HG02885 (cell line): ENCODE measurements at regions not wholly inside any gene's neighbourhood (a gene's known extent, or its start where the extent isn't known, plus 50 kb on each side); places are given as distances from the start of the nearest gene placed in this dataset.
A peak's percentile ranks its signal among the peaks of the same experiment; 100 is the strongest.
"Not testable (repeated sequence)": the region's sequence is repeated elsewhere in the genome, so short reads cannot be mapped to it uniquely, and the experiment has no call there.

ENCODE experiments used
- ATAC-seq: cut with Tn5 transposase; IDR thresholded peaks from one replicate; pipeline ENCODE4 v1.9.1; 2021; ENCODE audit warnings: mild to moderate bottlenecking; ENCODE audit not compliant: unreplicated experiment, poor library complexity

GRCh38 chr3:156043832-156044633 is 76.3 kb upstream of the KCNAB1 start:
- not testable (repeated sequence) for ATAC-seq

DNA sequence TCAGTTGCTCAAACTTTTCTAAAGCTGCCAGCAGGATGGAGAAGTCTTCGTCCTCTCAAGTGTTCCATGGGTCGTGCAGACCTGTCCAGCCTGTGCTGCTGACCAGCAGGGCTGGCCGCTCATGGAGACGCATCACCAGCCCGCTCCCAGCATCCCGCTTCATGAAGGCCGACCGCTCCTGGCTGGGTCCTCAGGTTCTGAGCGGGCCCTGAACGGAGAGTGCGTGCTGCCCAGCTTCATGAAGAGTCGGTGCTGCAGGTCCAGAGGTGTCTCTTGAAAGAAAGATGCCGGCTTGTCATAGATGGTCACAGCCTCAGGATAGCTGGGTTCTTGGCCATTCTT is 75.8 kb upstream of the KCNAB1 start:
- ATAC-seq, result no peak

- not testable (repeated sequence) for ATAC-seq
Observed at GRCh38 chr3:156048483-156048882, 71.9 kb upstream of the KCNAB1 start.

DNA sequence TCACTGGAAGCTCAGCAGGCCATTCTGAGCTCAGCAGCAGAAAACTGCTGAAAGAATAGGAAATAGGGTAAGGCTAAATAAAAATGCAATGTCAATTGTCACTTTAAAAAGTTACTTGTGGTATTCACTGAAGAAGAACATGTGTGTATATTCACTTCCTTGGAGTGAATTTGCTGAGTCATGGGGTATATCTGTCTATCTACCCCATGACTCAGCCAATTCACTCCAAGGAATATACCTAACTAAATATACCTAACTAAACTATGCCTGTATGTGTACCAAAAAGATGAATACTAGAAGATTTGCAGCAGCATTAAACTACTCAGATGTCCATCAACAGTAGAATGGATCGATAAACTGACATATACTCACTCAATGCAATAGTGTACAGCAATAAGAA is 69.5 kb upstream of the KCNAB1 start:
- no peak for ATAC-seq

DNA sequence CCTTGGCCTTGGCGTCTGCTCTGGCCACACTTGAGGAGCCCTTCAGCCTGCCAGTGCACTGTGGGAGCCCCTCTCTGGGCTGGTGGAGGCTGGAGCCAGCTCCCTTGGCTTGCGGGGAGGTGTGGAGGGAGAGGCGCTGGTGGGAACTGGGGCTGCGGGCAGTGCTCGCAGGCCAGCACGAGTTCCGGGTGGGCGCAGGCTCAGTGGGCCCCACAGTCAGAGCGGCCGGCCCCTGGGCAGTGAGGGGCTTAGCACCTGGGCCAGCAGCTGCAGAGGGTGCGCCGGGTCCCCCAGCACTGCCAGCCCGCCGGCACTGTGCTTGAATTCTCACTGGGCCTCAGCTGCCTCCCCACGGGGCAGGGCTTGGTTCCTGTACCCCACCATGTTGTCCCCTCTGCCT is 68.7 kb upstream of the KCNAB1 start:
- no peak for ATAC-seq

DNA sequence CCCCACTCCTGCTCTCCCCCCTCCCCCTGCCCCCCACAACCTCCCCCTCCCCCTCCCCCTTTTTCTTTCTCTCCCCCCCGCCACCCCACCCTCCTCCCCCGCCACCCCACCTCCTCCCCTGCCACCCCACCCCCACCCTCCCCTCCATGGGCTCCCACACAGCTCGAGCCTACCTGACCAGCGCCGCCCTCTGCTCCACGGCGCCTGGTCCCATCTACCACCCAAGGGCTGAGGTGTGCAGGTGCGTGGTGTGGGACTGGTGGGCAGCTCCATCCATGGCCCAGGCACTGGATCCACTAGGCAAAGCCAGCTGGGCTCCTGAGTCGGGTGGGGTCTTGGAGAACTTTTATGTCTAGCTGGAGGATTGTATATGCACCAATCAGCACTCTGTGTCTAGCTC is 68.3 kb upstream of the KCNAB1 start:
- no peak for ATAC-seq

DNA sequence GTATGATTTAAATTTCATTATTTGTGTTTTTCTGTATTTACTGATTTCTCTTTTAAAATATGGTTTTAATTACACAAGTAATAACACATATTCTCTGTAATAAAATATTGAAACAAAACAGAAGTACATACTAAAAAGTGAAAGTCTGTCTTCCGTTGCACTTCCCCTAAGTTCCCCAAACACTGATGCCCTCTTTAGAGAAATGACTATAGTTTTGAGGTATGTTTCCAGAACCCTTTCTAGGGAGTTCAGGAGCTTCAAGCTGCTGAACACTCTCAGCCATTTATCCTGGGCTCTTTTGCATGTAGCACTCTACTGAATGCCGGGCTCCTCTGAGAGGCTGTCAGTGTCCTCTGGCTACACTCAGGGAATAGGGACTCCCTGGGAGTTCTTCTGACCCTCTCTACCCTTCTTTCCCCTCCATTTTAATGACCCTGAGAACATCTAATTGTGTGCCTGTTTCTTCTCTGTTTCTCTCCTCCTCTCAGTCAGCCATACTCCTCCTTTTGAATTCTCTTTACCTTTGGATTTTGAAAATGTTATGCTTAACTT is 60.4 kb upstream of the KCNAB1 start:
- ATAC-seq, result peak; percentile 42

- not testable (repeated sequence) for ATAC-seq
Observed at GRCh38 chr3:156068151-156068550, 52.2 kb upstream of the KCNAB1 start.

DNA sequence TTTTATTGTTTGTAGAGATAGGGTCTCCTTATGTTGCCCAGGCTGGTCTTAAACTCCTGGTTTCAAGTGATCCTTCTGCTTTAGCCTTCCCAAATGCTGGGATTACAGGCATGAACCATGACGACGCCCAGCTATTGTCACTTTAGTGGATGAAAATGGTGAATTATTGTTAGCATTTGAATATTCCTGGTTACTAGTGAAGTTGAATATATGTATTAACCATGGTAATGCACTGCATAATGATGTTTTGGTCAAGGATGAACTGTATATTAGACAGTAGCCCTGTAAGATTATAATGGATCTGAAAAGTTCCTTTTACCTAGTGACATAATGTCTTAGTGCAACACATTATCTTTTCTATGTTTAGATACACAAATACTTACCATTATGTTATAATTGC is 50.4 kb upstream of the KCNAB1 start:
- no peak for ATAC-seq
